GM12878 (cell line): ENCODE measurements at regions not wholly inside any gene's neighbourhood (a gene's known extent, or its start where the extent isn't known, plus 50 kb on each side); places are given as distances from the start of the nearest gene placed in this dataset.

Source experiments
- ATF7 ChIP-seq: fragments of 450-650 bp; IDR thresholded peaks from 2 replicates; pipeline ENCODE4 v1.6.1; 2016; ENCODE audit warnings: low read depth, mild to moderate bottlenecking
- BHLHE40 ChIP-seq, 2 experiments: fragments of 450-650 bp in 1 of 2; IDR thresholded peaks; 2 replicates each; pipeline ENCODE4 v1.6.1; 2011 to 2017; ENCODE audit warnings: low read depth in 2 of 2, borderline replicate concordance in 1 of 2, improper control_type of control experiment in 1 of 2, low read length in 1 of 2, mild to moderate bottlenecking in 1 of 2
- CBFB ChIP-seq: IDR thresholded peaks from 2 replicates; pipeline ENCODE4 v1.6.1; 2016; ENCODE audit warnings: antibody characterized with exemption, low read depth
- CEBPB ChIP-seq, 2 experiments: fragments of 150-350 bp in 1 of 2; IDR thresholded peaks; 2 replicates each; pipeline ENCODE4 v1.6.1; 2012 to 2014; ENCODE audit warnings: low read depth in 2 of 2, low read length in 2 of 2, borderline replicate concordance in 1 of 2, inconsistent platforms in 1 of 2
- CREB1 ChIP-seq: IDR thresholded peaks from 2 replicates; pipeline ENCODE4 v1.6.1; 2012; ENCODE audit warnings: low read depth, mild to moderate bottlenecking, inconsistent platforms
- EZH2 ChIP-seq: IDR thresholded peaks from 2 replicates; pipeline ENCODE4 v1.6.1; 2012; ENCODE audit warnings: low read depth, mild to moderate bottlenecking, control low read depth, inconsistent platforms, low read length, borderline replicate concordance; ENCODE audit not compliant: control insufficient read depth
- FOS ChIP-seq: IDR thresholded peaks from 3 replicates; pipeline ENCODE4 v1.6.1; 2011; ENCODE audit warnings: borderline replicate concordance; ENCODE audit not compliant: insufficient read length; ENCODE audit errors: extremely low read depth
- KAT2A ChIP-seq: conservative IDR thresholded peaks from 2 replicates; pipeline ENCODE4 v1.6.1; 2011; ENCODE audit warnings: low read depth, low read length; ENCODE audit not compliant: control insufficient read depth
- LARP7 ChIP-seq: fragments of 450-650 bp; IDR thresholded peaks from 2 replicates; pipeline ENCODE4 v1.6.1; 2017; ENCODE audit warnings: mild to moderate bottlenecking
- MTA3 ChIP-seq: IDR thresholded peaks from 2 replicates; pipeline ENCODE4 v1.6.1; 2012; ENCODE audit warnings: low read length, inconsistent platforms, borderline replicate concordance
- NBN ChIP-seq: fragments of 450-650 bp; IDR thresholded peaks from 2 replicates; pipeline ENCODE4 v1.6.1; 2016
- NFYA ChIP-seq: IDR thresholded peaks from 2 replicates; pipeline ENCODE4 v1.6.1; 2011; ENCODE audit warnings: low read depth, mild to moderate bottlenecking, low read length, improper control_type of control experiment, borderline replicate concordance
- PML ChIP-seq: IDR thresholded peaks from 2 replicates; pipeline ENCODE4 v1.6.1; 2012; ENCODE audit warnings: low read length, inconsistent platforms
- SKIL ChIP-seq: fragments of 450-650 bp; IDR thresholded peaks from 2 replicates; pipeline ENCODE4 v1.6.1; 2017; ENCODE audit warnings: mild to moderate bottlenecking, low read depth, inconsistent platforms; ENCODE audit not compliant: poor library complexity, severe bottlenecking
- SREBF2 ChIP-seq: IDR thresholded peaks from 2 replicates; pipeline ENCODE4 v1.6.1; 2012; ENCODE audit warnings: mild to moderate bottlenecking, low read length
- TAF1 ChIP-seq: IDR thresholded peaks from 2 replicates; pipeline ENCODE4 v1.6.1; 2011; ENCODE audit warnings: mild to moderate bottlenecking, low read depth, low read length, borderline replicate concordance
- TARDBP ChIP-seq: IDR thresholded peaks from 2 replicates; pipeline ENCODE4 v1.6.1; 2016; ENCODE audit warnings: borderline replicate concordance
- USF2 ChIP-seq: IDR thresholded peaks from 2 replicates; pipeline ENCODE4 v1.6.1; 2011; ENCODE audit warnings: low read depth, low read length, improper control_type of control experiment, borderline replicate concordance
- ZBED1 ChIP-seq: IDR thresholded peaks from 2 replicates; pipeline ENCODE4 v1.6.1; 2016; ENCODE audit warnings: borderline replicate concordance
- TF ChIP-seq, protein P1 (sequence below): fragments of 450-650 bp; IDR thresholded peaks from 2 replicates; pipeline ENCODE4 v1.6.1; 2014; ENCODE audit warnings: mild to moderate bottlenecking
- TF ChIP-seq, protein P2 (sequence below): IDR thresholded peaks from 2 replicates; pipeline ENCODE4 v1.6.1; 2011; ENCODE audit warnings: borderline replicate concordance, low read depth, mild to moderate bottlenecking, moderate library complexity, low read length; ENCODE audit not compliant: insufficient read depth, poor library complexity, severe bottlenecking
- TF ChIP-seq, protein P3 (sequence below): fragments of 450-650 bp; IDR thresholded peaks from 2 replicates; pipeline ENCODE4 v1.6.1; 2018; ENCODE audit warnings: mild to moderate bottlenecking, low read depth, moderate library complexity; ENCODE audit not compliant: partially characterized antibody

- TF ChIP-seq MTA3 (no peak), PML (no peak), TARDBP (no peak), ZBED1 (no peak), KAT2A (no peak), SREBF2 (no peak), NBN (no peak), USF2 (no peak), LARP7 (no peak), NFYA (no peak), BHLHE40 (IDR thresholded peaks at IDR 0.05; ENCODE audit: borderline replicate concordance in 1 of 2, low read depth in 2 of 2, low read length in 1 of 2) (no peak), CBFB (no peak), ATF7 (no peak), CEBPB (IDR thresholded peaks at IDR 0.05; ENCODE audit: borderline replicate concordance in 1 of 2, low read depth in 2 of 2, low read length in 2 of 2) (no peak), SKIL (no peak), FOS (no peak), CREB1 (peak; percentile 77), TAF1 (no peak), EZH2 (no peak)
- TF ChIP-seq, protein P1, sequence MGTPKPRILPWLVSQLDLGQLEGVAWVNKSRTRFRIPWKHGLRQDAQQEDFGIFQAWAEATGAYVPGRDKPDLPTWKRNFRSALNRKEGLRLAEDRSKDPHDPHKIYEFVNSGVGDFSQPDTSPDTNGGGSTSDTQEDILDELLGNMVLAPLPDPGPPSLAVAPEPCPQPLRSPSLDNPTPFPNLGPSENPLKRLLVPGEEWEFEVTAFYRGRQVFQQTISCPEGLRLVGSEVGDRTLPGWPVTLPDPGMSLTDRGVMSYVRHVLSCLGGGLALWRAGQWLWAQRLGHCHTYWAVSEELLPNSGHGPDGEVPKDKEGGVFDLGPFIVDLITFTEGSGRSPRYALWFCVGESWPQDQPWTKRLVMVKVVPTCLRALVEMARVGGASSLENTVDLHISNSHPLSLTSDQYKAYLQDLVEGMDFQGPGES = no peak
- TF ChIP-seq, protein P2, sequence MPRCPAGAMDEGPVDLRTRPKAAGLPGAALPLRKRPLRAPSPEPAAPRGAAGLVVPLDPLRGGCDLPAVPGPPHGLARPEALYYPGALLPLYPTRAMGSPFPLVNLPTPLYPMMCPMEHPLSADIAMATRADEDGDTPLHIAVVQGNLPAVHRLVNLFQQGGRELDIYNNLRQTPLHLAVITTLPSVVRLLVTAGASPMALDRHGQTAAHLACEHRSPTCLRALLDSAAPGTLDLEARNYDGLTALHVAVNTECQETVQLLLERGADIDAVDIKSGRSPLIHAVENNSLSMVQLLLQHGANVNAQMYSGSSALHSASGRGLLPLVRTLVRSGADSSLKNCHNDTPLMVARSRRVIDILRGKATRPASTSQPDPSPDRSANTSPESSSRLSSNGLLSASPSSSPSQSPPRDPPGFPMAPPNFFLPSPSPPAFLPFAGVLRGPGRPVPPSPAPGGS = peak; percentile 52
- TF ChIP-seq, protein P3, sequence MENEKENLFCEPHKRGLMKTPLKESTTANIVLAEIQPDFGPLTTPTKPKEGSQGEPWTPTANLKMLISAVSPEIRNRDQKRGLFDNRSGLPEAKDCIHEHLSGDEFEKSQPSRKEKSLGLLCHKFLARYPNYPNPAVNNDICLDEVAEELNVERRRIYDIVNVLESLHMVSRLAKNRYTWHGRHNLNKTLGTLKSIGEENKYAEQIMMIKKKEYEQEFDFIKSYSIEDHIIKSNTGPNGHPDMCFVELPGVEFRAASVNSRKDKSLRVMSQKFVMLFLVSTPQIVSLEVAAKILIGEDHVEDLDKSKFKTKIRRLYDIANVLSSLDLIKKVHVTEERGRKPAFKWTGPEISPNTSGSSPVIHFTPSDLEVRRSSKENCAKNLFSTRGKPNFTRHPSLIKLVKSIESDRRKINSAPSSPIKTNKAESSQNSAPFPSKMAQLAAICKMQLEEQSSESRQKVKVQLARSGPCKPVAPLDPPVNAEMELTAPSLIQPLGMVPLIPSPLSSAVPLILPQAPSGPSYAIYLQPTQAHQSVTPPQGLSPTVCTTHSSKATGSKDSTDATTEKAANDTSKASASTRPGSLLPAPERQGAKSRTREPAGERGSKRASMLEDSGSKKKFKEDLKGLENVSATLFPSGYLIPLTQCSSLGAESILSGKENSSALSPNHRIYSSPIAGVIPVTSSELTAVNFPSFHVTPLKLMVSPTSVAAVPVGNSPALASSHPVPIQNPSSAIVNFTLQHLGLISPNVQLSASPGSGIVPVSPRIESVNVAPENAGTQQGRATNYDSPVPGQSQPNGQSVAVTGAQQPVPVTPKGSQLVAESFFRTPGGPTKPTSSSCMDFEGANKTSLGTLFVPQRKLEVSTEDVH = no peak
Observed at GRCh38 chr3:18556503-18557135, 131.5 kb upstream of the SATB1 start (continued).
